ENCODE measurements at regions not wholly inside any gene's neighbourhood (a gene's known extent, or its start where the extent isn't known, plus 50 kb on each side); places are given as distances from the start of the nearest gene placed in this dataset.

DNA sequence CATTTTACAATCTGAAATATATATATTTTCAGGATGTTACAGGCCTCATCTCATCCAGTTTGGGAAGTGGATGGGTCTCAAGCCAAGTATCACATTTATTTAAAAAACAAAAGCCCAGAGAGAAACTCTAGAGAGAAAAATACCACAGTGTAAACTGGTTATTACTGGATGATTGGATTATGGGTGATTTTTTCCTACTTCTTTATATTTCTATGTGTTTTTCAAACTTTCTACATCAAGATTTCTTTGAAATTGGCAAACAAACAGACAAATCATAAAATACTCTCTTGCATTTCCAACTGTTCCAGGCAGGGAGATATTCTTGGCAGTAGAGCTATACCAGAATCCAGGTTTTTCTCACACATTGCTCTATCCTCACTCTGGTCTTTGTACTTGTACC lies 116.0 kb upstream of the SMIM23 start:
- H3K9me3 Mint-ChIP-seq (ENCODE audit: unreplicated experiment), result peaks cover 5% of the 10 kb centered on the region
- H3K27me3 Mint-ChIP-seq (ENCODE audit: unreplicated experiment), result no peaks in the 10 kb centered on the region
- no peak overlapping the region for H3K27ac Mint-ChIP-seq (ENCODE audit: unreplicated experiment)
- H3K36me3 Mint-ChIP-seq (ENCODE audit: unreplicated experiment), result peaks cover 10% of the 10 kb centered on the region
- DNase-seq, result no peak
- H3K4me1 Mint-ChIP-seq (ENCODE audit: low read depth, unreplicated experiment), result no peaks in the 10 kb centered on the region
- H3K4me3 Mint-ChIP-seq (ENCODE audit: unreplicated experiment), result no peak overlapping the region
- TF ChIP-seq, protein P1, sequence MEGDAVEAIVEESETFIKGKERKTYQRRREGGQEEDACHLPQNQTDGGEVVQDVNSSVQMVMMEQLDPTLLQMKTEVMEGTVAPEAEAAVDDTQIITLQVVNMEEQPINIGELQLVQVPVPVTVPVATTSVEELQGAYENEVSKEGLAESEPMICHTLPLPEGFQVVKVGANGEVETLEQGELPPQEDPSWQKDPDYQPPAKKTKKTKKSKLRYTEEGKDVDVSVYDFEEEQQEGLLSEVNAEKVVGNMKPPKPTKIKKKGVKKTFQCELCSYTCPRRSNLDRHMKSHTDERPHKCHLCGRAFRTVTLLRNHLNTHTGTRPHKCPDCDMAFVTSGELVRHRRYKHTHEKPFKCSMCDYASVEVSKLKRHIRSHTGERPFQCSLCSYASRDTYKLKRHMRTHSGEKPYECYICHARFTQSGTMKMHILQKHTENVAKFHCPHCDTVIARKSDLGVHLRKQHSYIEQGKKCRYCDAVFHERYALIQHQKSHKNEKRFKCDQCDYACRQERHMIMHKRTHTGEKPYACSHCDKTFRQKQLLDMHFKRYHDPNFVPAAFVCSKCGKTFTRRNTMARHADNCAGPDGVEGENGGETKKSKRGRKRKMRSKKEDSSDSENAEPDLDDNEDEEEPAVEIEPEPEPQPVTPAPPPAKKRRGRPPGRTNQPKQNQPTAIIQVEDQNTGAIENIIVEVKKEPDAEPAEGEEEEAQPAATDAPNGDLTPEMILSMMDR (IDR thresholded peaks at IDR 0.05; ENCODE audit: partially characterized antibody, unreplicated experiment), result no peak

DNA sequence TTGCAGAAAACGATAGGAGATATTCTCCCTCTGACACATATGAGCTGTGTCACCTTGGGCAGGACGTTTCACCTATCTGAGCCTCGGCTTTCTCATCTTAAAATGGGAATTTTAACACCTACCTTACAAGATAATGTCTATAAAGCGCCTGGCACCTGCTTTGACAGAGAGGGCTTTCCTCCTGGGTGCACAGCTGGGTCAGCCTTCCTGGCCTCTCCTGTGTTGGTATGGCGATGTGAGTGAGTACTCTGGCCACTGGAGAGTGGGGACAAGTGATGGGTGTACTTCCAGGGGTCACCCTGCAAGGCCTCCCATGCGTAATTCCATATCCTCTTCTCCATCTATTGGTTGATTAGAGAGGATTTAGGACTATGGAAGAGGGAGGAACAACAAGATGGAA lies 113.1 kb upstream of the SMIM23 start:
- Mint-ChIP-seq H3K27me3 (ENCODE audit: unreplicated experiment) (no peaks in the 10 kb centered on the region), H3K27ac (ENCODE audit: unreplicated experiment) (no peak overlapping the region), H3K36me3 (ENCODE audit: unreplicated experiment) (peaks cover 10% of the 10 kb centered on the region), H3K4me1 (ENCODE audit: low read depth, unreplicated experiment) (peaks cover 4% of the 10 kb centered on the region), H3K4me3 (ENCODE audit: unreplicated experiment) (no peak overlapping the region), H3K9me3 (ENCODE audit: unreplicated experiment) (peaks cover 2% of the 10 kb centered on the region)
- DNase-seq, result no peak
- TF ChIP-seq, protein P1 (IDR thresholded peaks at IDR 0.05; ENCODE audit: partially characterized antibody, unreplicated experiment), result no peak

DNA sequence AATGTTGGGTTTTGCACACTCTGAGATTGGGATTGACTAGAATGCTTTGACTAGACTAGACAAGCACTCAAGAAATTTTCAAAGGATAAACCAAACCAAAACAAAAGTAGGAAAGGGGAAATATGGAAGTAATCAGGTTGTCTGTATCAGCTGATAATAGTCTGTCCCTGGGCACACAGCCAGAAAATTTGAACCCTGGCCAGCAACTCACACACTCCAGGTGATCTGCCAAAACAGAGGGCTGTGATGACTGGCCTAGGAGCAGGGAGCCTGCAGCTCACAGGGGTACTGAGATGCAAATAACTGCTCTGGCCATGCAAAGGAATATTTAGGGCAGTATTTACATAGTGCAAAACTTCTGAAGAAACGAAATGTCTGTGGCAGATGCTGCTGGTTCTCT lies 112.3 kb upstream of the SMIM23 start:
- peaks cover 10% of the 10 kb centered on the region for H3K36me3 Mint-ChIP-seq (ENCODE audit: unreplicated experiment)
- no peak overlapping the region for H3K4me3 Mint-ChIP-seq (ENCODE audit: unreplicated experiment)

DNA sequence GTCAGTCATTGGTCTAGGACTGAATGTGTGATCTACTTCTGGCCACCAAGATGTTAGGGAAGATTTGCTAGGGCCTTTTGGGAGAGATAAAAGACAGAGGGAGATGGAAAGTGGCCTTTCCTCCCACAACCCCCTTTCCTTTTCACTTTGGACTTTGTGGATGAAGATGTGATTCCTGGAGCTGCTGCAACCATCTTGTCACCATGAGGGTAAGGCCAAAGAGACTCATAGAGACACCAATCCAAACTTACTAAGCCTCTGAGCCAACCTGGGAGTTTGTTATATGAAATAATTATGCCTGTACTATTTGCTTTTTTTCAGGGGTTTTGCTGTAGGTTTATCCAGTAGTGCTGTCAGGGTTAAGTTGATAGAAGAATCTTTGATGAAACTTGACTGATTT lies 111.8 kb upstream of the SMIM23 start:
- Mint-ChIP-seq H3K9me3 (ENCODE audit: unreplicated experiment) (peaks cover 2% of the 10 kb centered on the region), H3K36me3 (ENCODE audit: unreplicated experiment) (peaks cover 10% of the 10 kb centered on the region), H3K4me3 (ENCODE audit: unreplicated experiment) (no peak overlapping the region), H3K27ac (ENCODE audit: unreplicated experiment) (no peak overlapping the region), H3K27me3 (ENCODE audit: unreplicated experiment) (no peaks in the 10 kb centered on the region), H3K4me1 (ENCODE audit: low read depth, unreplicated experiment) (peaks cover 4% of the 10 kb centered on the region)
- DNase-seq, result no peak
- TF ChIP-seq, protein P1 (IDR thresholded peaks at IDR 0.05; ENCODE audit: partially characterized antibody, unreplicated experiment), result no peak

More for the DNA sequence above, 112.3 kb upstream of the SMIM23 start:
- no peaks in the 10 kb centered on the region for H3K27me3 Mint-ChIP-seq (ENCODE audit: unreplicated experiment)
- peaks cover 2% of the 10 kb centered on the region for H3K9me3 Mint-ChIP-seq (ENCODE audit: unreplicated experiment)
- no peak for DNase-seq
- H3K4me1 Mint-ChIP-seq (ENCODE audit: low read depth, unreplicated experiment), result peaks cover 4% of the 10 kb centered on the region
- H3K27ac Mint-ChIP-seq (ENCODE audit: unreplicated experiment), result no peak overlapping the region
- TF ChIP-seq, protein P1 (IDR thresholded peaks at IDR 0.05; ENCODE audit: partially characterized antibody, unreplicated experiment), result no peak

DNA sequence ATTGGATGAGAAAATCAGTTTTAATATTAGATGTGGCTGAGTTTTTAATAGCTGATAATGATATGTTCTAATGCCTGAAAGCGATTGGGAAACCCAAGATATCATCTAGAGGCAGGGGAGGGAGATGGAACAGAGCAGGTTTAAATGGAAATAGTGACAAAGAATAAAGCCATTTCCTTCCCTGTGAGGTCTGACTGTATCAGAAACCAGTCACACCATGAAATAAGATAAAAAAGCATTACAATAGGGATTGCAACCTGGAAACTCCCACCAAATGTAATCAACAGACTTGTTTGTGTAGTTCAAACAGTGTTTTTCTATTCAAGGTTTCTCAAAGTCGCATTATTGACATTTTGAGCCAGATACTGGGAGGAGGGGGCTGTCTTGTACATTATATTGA lies 110.1 kb upstream of the SMIM23 start:
- no peak for DNase-seq

More for the DNA sequence above, 110.1 kb upstream of the SMIM23 start:
- H3K4me3 Mint-ChIP-seq (ENCODE audit: unreplicated experiment), result no peak overlapping the region
- TF ChIP-seq, protein P1 (IDR thresholded peaks at IDR 0.05; ENCODE audit: partially characterized antibody, unreplicated experiment), result no peak
- H3K36me3 Mint-ChIP-seq (ENCODE audit: unreplicated experiment), result peaks cover 10% of the 10 kb centered on the region
- peaks cover 4% of the 10 kb centered on the region for H3K4me1 Mint-ChIP-seq (ENCODE audit: low read depth, unreplicated experiment)
- H3K27me3 Mint-ChIP-seq (ENCODE audit: unreplicated experiment), result no peaks in the 10 kb centered on the region
- peaks cover 2% of the 10 kb centered on the region for H3K9me3 Mint-ChIP-seq (ENCODE audit: unreplicated experiment)
- H3K27ac Mint-ChIP-seq (ENCODE audit: unreplicated experiment), result no peak overlapping the region
